Limb (tissue), 2 donors: ENCODE measurements at regions not wholly inside any gene's neighbourhood (a gene's known extent, or its start where the extent isn't known, plus 50 kb on each side); places are given as distances from the start of the nearest gene placed in this dataset.

Experiments
- DNase-seq, 2 donors: peaks; one replicate each; pipeline ENCODE4 v3.0.0-alpha.2; 2016; ENCODE audit errors: extremely low spot score in 2 of 2

DNA sequence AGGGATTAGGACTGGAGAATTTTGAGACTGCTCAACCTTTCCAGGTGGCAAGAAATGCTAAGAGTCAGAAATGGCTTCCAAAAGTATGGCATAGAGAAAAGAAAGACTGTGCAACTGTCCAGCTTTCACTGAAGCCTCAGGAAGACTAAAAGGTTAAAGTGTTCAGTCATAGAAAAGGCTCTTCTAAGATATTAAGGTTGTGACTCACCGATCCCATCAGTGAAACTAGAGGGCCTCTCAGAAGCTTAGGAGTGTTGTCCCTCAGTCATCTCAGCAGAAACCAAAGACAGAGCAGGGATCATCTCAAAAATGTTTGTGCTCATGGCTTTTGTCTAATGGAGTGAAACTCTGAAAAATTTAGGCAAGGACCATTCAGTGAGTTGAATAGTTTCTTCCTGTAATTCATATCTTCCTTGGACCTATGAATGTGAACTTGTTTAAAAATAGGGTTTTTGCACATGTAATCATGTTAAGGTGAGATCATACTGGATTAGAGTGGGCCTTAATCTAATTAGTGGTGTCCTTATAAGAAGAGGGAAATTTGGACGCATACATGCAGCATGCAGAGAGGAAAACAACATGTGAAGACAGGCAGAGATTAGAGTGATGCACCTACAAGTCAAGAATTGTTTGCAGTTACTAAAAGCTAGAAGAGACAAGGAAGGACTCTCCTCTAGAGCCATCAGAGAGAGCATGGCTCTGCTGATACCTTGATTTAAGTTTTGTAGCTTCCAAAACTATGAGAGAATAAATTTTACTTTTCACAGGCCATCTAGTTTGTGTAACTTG lies 71.3 kb downstream of the RPE65 start:
- no peak for DNase-seq

DNA sequence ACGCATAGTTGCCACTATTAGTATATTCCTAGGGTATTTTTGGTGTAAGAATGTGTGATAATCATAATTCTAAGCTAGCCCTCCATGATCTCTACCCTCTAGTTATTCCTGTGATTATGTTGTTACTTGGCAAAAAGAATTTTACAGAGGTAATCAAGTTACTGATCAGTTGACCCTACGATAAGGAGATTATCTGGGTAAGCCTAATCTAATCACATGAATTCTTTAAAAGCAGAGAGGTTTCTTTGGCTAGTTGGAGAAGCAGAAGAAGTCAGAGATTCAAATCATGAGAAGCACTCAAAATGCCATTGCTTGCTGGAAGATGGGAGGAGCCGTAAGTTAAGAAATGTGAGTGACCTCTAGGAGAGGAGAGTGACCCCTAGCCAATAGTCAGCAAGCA lies 72.7 kb downstream of the RPE65 start:
- no peak for DNase-seq

DNA sequence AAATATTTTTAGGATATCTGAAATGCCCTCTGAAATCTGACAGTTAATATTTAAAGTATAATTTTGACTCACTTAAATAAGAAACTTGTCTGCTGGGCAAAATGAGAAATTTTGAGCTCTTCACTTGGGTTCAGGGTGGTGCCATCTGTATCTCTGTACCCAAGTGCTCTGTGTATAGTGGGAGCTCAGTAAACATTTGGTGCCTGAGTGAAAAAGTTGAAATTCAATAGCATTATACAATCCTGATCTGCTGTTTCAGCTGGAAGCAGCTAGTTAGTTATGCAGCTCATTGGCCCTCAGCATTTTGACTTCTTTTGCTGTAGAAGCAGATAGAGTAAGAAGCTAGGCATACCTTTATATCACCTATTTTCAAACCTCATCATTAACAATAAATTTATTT lies 73.3 kb downstream of the RPE65 start:
- no peak for DNase-seq

DNA sequence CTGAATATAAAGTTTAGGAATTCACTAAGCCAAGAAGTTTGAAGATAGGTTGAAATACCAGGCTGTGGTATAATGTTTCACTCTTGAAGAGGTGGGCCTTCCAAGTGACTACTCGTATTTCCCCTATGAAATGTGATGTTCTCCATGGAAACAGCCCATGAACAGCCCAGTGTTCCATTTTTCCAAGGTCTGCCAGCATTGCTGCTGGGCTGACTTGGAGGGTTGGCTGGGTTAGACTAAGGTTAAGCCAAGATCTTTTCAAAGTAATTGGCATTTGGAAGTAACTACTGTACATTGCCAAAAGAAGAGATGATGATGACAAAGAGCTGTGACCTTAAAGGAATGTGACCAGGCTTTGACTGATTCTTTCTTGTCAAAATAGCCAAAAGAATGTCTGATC lies 73.8 kb downstream of the RPE65 start:
- DNase-seq = no peak

DNA sequence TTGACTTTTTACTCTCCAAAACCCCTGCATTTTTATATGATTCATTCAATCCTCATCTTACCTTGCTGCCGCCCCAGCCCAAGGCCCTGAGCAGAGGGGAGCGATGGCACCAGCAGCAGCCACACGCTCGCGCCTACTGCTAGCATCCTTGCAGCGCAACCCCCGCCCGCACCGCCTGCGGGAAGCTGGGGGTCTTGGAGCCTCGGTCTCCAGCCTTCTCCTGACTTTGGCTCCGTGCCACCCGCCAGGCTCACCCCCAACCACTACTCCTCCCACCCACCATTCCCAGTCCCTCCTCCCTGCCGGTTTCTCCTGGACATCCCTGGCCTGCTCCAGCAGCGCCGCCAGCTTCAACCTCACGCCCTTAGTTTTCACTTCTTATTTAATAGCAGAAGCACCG lies 76.6 kb downstream of the RPE65 start:
- DNase-seq = no peak

DNA sequence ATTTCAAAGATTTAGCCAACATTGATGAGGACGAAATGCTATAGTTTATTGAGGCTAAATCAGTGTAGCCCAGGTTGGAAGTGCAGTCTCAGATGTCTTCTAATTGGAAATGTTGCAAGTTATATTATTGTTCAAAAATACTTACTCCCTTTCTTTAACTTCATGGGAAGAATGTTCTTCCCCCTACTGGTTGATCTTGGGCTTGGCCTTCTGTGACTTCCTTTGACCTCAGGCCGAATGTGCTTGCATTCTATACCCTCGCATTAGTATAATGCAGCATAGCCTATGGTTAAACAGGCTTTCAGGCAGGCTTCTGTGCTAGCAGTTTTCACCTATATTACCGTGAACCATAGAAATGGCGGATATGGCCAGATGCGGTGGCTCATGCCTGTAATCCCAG lies 77.3 kb downstream of the RPE65 start:
- DNase-seq = no peak

DNA sequence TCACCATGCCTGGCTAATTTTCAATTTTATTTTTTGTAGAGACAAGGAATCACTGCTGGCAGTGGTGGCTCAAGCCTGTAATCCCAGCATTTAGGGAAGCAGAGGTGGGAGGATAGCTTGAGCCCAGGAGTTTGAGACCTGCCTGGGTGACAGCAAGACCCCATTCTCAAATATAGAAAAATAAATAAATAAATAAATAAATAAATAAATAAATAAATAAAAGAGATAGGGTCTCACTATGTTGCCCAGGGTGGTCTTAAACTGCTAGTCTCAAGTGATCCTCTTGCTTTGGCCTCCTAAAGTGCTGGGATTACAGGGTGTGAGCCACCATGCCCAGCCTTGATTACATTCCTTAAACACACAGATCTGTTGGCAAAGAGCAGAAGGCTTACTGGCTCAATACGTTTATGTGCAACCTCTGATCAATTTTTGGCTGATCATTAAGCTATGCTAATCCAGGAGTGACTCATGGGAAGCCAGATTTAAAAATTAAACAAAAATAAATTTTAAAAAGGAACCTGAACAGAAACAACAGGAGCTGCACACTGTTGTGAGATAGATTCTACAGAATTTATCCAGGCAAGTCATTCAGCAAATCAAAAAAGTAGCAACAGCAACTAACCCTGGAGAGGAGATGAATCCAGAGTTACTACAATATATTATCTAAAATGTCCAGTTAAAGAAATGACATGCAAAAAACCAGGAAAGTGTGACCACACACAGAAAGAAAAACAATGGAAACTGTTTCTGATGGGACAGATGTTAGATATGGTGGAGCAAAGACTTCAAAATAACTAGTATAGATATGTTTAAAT lies 79.4 kb downstream of the RPE65 start:
- no peak for DNase-seq

DNA sequence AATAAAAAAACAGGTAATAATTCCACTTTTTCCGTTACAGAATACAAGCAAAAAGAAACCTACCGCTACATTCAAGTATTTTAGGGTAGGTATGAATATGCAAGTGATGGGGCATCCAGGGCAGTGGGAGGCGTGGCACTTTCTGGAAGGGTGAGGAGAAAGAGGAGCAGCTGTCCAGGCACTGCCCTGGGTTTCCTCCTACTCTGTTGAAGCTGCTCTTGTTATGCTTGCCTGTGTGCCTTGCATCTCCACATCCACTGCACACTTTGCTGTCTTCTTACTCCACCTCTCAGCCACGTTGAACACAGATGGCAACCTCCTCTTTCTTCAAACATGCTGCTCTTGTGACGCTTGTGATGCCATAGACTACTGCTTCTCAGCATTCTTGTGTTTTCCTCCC lies 83.2 kb downstream of the RPE65 start:
- DNase-seq = no peak

DNA sequence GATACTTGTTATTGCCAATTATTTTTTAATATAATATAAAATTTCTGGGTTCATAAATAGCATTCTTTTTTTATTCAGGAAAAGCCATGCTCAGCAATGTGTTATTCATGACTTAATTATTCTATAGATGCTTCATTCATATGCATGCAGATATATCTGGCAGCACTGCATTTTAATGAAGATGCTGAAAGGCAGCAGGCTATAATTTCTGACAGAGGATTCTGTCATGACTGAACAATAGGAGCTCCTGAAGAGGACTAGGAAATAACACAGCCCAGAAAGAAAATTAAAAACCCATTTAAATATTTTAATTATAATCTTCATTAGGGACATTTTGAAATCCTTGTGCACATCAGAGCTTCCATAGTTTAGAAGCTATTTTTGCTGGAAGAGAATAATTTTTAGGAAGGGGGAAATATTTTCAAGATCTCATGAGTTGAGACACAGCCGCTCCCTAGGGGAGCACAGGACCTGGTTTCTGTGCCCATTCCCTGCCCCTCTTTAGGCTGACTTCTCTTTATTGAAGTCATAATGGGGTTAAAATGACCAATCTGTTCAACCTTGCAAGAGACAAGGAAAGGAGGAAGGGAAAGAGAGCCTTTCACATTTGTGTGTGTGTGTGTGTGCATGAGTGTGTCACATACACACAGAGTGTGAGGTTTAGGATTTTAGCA lies 83.9 kb downstream of the RPE65 start:
- DNase-seq = no peak

DNA sequence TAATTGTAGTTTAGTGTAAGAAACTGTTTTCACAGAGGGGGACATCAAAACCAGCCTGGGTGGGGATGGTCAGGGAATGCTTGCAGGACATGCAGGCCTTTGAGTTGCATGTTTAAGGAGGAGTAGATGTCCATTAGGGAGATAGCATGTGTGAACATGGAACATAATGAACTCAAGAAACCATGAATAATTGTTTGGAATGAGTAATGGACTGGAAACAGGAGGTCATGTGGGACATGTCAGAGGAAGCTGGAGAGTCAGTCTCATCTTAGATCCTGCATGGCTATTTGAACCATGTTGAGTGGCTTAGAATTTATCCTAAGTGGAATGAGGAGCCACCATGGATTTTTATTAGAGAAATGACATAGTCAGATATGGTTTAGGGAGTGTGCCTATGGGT lies 86.4 kb downstream of the RPE65 start:
- DNase-seq = no peak

DNA sequence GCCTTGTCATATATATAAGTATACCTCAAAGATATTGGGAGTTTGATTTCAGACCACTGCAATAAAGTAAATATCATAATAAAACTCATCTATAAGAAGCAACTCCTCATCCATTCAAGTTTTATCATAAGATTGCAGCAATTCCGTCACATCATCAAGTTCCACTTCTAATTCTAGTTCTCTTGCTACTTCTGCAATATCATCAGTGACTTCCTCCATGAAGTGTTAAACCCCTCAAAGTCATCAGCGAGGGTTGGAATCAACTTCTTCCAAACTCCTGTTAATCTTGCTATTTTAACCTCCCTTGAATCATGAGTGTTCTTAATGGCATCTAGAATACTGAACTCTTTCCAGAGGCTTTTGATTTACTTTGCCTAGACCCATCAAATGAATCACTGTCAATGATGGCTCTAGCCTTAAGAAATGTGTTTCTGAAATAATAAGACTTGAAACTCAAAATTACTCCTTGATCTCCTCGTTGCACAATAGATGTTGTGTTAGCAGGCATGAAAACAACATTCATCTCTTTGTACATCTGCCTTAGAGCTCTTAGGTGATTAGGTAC lies 88.3 kb downstream of the RPE65 start:
- no peak for DNase-seq

DNA sequence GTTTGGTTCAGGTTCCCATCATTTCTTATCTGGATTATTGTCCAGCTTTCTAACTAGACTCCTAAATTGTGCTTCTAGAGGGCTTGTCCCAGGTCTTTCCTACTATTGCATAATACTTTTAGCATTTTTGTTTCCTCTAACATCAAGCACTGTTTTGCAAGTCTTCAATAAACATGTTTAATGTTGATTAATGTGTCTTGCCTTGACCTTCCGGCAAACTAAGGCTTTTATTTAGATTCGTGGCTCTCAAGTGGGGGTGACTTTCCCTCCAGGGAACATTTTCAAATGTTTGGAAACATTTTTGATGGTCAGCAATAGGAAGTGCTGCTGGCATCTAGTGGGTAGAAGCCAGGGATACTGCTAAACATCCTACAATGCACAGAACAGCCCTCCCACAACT lies 90.7 kb downstream of the RPE65 start:
- no peak for DNase-seq

DNA sequence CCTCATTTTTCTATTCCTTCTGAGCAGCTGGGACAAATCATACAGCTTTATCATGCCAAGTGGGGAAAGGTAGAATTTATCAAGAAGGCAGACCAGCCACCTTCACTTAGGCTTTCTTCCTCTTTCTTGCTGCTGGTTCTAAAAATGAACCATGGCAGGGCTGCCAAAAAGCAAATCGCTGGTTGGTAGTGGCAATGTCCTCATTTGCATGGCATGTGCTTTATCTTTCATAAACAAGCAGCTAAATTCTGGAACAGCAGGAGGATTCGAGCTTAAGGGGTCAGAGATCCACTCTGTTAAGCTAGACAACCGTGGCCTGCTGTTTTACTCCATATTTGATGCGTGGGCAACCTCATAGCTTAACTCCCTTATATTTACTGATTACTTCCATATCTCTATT lies 91.3 kb downstream of the RPE65 start:
- DNase-seq = no peak

DNA sequence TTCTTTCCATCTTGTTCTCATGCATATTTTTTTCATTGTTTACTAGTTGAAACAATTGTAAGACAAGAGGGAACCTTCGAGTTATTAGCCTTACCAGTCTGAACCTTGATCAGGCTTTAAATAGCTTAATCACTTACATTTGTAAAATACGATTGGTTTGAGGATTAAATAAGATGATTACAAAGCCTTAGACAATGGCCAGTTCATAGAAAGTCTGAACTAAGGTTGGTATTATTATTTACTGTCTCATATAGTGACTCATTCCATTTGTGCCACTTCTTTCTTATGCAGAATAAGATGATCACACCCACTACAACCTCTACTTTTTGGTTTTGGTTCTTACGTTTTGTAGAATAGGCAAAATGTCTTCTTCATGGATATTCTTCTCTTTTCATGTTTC lies 94.1 kb downstream of the RPE65 start:
- DNase-seq = no peak

DNA sequence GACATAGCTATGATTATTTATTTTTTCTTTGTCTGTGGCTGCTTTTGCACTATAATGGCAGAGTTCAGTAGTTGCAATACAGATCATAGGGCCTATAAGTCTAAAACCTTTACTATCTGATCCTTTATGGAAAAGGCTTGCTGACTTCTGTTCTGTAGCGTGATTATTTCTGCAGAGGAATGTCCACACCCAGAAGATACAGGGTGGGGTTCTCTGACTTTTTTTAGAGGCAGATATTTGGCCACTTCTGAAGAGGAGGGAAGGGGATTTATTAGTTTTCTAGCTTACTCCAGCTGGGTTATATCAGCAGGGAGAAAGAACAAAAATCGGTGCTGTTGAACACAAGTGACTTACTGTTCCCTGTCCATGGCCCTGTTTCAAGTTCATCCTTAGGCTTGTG lies 97.6 kb downstream of the RPE65 start:
- no peak for DNase-seq

DNA sequence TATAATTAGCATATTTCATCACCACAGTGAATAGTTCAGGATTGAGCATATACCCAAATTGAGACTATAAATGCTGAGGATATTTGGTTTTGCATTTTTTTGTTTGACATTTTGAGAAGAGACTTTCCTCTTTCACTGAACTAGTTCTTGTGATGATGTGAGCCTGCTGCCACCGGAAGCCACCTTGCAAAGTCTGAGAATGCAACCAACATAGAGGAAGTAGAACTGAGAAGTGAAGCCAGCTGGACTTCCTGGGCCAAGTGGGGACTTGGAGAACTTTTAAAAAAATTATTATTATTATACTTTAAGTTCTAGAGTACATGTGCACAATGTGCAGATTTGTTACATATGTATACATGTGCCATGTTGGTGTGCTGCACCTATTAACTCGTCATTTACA lies 102.3 kb downstream of the RPE65 start:
- DNase-seq = no peak

DNA sequence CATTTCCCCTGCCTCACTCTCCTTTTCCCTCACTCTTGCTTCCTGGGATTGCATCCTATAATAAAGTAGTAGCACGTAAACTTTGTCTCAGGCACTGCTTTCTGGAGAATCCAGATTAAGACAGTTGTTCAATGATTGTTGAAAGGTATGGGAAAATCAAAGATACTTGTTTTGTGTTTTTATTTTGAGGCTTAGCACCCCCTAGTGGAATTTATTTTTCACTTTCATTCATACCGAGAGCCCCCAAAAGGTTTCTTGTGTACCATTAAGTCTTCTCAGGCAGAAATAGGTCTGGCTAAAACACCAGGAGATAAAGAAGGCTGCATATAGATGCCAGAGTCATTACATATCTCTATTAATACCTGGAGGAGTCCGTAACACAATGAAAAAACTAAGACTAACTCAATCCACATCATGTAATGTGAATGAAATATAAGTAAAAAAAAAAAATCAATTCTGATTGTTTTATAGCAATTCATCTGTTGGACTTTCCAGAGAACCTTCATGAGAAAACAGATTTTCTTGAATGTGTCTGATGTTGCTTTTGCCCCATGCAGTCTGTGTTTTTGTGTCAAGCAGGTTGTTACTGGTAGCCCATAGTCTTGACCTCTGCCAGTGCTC lies 103.5 kb downstream of the RPE65 start:
- DNase-seq = no peak

DNA sequence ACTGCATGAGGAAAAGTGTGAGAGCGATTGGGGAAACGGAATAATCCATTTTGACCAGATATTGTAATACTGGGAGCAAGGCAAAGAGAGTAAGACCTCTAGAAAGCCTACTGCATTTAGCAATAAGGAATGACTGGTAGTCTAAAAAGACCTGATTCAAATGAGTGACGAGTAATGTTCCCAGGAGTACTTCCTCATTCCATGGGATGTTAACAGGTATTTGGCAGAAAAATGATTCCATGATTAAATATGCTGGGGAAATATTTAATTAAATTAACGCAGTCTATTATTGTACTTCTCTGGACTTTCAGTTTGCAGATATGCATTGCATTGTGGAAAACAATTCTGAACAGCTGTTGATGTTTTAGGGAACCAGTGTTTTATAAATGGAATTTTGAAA lies 105.5 kb downstream of the RPE65 start:
- no peak for DNase-seq

DNA sequence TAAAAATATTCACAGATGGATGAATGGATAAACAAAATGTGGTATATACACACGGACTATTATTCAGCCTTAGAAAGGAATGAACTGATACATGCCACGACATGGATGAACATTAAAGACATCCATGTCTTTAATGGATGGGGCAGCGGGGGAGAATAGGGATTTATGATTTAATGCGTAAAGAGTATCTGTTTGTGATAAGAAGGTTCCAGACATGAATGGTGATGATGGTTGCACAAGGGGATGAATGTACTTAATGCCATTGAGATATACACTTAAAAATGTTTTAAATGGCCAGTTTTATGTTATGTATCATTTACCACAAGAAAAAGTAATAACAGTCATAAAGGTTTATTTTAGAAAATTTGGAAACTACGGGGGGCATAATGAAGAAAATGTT lies 108.6 kb upstream of the WLS start:
- no peak for DNase-seq

DNA sequence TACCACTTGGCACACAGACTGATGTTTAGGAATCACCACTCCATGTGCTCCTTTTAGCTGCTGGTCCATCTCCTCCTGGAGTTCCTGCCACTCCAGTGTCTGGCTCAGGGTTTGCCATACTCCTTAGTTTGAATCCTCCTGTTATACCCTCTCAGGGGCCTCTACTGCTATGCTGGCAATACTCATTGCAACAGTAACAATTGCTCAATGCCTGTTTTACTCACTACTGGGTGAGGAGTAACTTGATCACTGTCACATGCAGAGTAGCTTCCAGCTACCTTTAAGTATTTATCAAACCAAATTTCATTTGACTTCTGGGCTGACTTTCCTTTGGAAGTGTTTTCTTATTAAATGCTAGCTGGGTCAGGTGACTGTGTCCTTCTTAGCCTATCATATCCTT lies 107.2 kb upstream of the WLS start:
- no peak for DNase-seq

DNA sequence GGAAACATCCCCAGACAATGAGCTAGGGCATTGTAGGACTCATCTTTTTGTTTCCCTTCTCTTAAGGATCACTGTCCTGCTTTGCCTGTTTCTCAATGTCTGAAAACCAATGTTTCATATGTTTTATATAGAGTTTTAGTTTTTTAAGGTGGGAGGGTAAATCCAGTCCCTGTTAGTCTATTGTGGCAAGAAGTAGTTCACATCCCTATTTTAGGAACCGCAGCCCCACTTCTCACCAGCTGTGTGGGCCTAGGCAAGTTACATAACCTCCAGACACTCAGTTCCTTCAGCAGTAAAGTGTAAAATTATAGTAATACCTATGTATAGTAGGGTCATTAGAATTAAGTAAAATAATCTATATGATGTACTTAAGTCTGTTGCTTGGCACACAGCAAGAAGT lies 105.8 kb upstream of the WLS start:
- DNase-seq = no peak

DNA sequence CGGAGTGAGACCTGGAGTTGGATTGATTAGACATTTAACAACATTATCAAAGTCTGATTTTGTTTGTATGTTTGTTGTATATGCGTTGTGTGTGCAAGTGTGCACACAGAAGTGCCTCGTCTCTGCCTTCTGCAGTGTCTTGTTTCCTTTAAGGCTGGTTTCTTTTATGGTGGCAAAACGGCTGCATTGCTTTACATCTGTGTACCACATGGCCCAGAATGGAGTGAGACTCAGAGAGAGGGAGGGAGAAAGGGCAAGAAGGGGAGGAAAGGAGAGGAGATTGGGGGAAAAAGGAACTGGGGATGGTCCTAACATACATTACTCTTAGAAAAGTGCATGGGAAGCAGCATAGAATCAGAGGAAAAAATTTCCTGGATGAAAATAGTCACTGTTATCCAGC lies 99.7 kb upstream of the WLS start:
- DNase-seq = no peak
